K562 (cell line): ENCODE measurements at regions not wholly inside any gene's neighbourhood (a gene's known extent, or its start where the extent isn't known, plus 50 kb on each side); places are given as distances from the start of the nearest gene placed in this dataset.

Experiments
- ATAC-seq: fragments of 200-7000 bp; cut with Tn5 transposase; 3 replicates; pipeline ENCODE4 v1.9.1; 2020; ENCODE audit warnings: moderate library complexity
- BruUV-seq: library from RNA; stranded (reverse); fragments of 400-500 nt; replicated peaks from 2 replicates; lab custom pipeline; 2021; lab: Mats Ljungman, UMichigan
- CTCF ChIA-PET: fragments of 300-600 bp; formaldehyde crosslinking; extraction: SDS; loops from one replicate; lab custom pipeline; 2021; ENCODE audit warnings: low intra/inter-chr PET ratio; lab: Yijun Ruan, JAX
- POLR2A ChIA-PET: fragments of 300-600, 350-650 bp; sonication (Branson Sonifier 250); formaldehyde crosslinking; extraction: SDS; loops from one replicate; lab custom pipeline; 2021; ENCODE audit warnings: antibody characterized with exemption, inconsistent platforms; lab: Yijun Ruan, JAX
- DNase-seq, 4 experiments: peaks; one replicate each; pipeline versions ENCODE4 v3.0.0 to v3.0.0-alpha.2; 2011 to 2018; ENCODE audit warnings: low spot score in 3 of 4, mixed read lengths in 3 of 4; ENCODE audit errors: extremely low read depth in 1 of 4
- FAIRE-seq: peaks from 2 replicates; lab custom pipeline; 2011; peaks lifted over from hg19 to GRCh38; lab: Jason Lieb, UNC
- H2AFZ ChIP-seq: 2 replicates; pipeline ENCODE4 v1.6.0; 2011; ENCODE audit warnings: low read depth, low read length, control low read depth, inconsistent platforms
- H3K27ac ChIP-seq: fragments of 200-600 bp; 3 replicates; pipeline ENCODE4 v1.8.0; 2011; ENCODE audit warnings: low read depth, mild to moderate bottlenecking, control low read depth, inconsistent platforms, low read length, moderate library complexity, mixed read lengths; ENCODE audit errors: extremely low read depth
- H3K27me3 ChIP-seq, 2 experiments: fragments of 300-600 bp in 1 of 2; 2 replicates in 1 of 2; 3 replicates in 1 of 2; pipeline versions ENCODE4 v1.6.0 to v1.8.0; 2011; ENCODE audit warnings: inconsistent platforms in 2 of 2, low read length in 2 of 2, mild to moderate bottlenecking in 1 of 2, mixed read lengths in 1 of 2, moderate library complexity in 1 of 2; ENCODE audit not compliant: control insufficient read depth in 2 of 2, insufficient read depth in 2 of 2
- H3K36me3 ChIP-seq: fragments of 300-600 bp; 3 replicates; pipeline ENCODE4 v1.8.0; 2011; ENCODE audit warnings: mild to moderate bottlenecking, low read length, inconsistent platforms; ENCODE audit not compliant: control insufficient read depth, insufficient read depth
- H3K4me1 ChIP-seq, 2 experiments: fragments of 200-600 bp in 1 of 2; replicated peaks in 1 of 2; 2 replicates in 1 of 2; 3 replicates in 1 of 2; pipeline versions ENCODE4 v1.5.1 to v1.8.0; 2011; ENCODE audit warnings: inconsistent platforms in 2 of 2, low read length in 2 of 2, mild to moderate bottlenecking in 1 of 2, mixed read lengths in 1 of 2, moderate library complexity in 1 of 2; ENCODE audit not compliant: control insufficient read depth in 2 of 2, insufficient read depth in 2 of 2
- H3K4me2 ChIP-seq: 2 replicates; pipeline ENCODE4 v1.6.1; 2011; ENCODE audit warnings: low read length, control low read depth, inconsistent platforms, mixed read lengths; ENCODE audit not compliant: insufficient read depth
- H3K4me3 ChIP-seq: fragments of 200-600 bp; sonication (generic), shearing (Covaris generic); 2 replicates; pipeline ENCODE4 v1.5.1; 2016; ENCODE audit warnings: control low read depth, inconsistent platforms
- H3K79me2 ChIP-seq: fragments of 200-600 bp; 3 replicates; pipeline ENCODE4 v1.8.0; 2011; ENCODE audit warnings: low read length, inconsistent platforms; ENCODE audit not compliant: control insufficient read depth, insufficient read depth
- H3K9ac ChIP-seq, 2 experiments: 2 replicates each; pipeline versions ENCODE4 v1.6.0 to v1.6.1; 2011; ENCODE audit warnings: low read depth in 2 of 2, low read length in 2 of 2, control low read depth in 1 of 2, inconsistent platforms in 1 of 2, mild to moderate bottlenecking in 1 of 2, mixed read lengths in 1 of 2; ENCODE audit not compliant: insufficient read depth in 1 of 2
- H3K9me1 ChIP-seq: one replicate; pipeline ENCODE4 v1.6.0; 2011; ENCODE audit warnings: inconsistent platforms, mild to moderate bottlenecking, low read length, moderate library complexity; ENCODE audit not compliant: control insufficient read depth, insufficient read depth
- H3K9me3 ChIP-seq: replicated peaks from 2 replicates; pipeline ENCODE4 v1.5.1; 2011; ENCODE audit warnings: low read depth, low read length, inconsistent platforms; ENCODE audit not compliant: control insufficient read depth, insufficient read depth
- H4K20me1 ChIP-seq: replicated peaks from 2 replicates; pipeline ENCODE4 v1.6.1; 2011; ENCODE audit warnings: low read length, inconsistent platforms, mixed read lengths; ENCODE audit not compliant: control insufficient read depth, insufficient read depth
- BHLHE40 ChIP-seq: IDR thresholded peaks from 2 replicates; pipeline ENCODE4 v1.6.1; 2011; ENCODE audit warnings: low read length, improper control_type of control experiment
- BRCA1 ChIP-seq, 2 experiments: fragments of 450-650 bp in 1 of 2; sonication (generic) in 1 of 2; formaldehyde crosslinking in 1 of 2; IDR thresholded peaks; 2 replicates each; pipeline versions ENCODE4 v1.5.0 to v1.6.1; 2017 to 2020; ENCODE audit warnings: mild to moderate bottlenecking in 1 of 2, missing genetic modification reagents in 1 of 2
- KAT8 ChIP-seq: fragments of 450-650 bp; IDR thresholded peaks from 2 replicates; pipeline ENCODE4 v1.6.1; 2016; ENCODE audit warnings: low read depth, mild to moderate bottlenecking
- MCM2 ChIP-seq: fragments of 450-650 bp; IDR thresholded peaks from 2 replicates; pipeline ENCODE4 v1.6.1; 2017; ENCODE audit warnings: low read depth, mild to moderate bottlenecking
- NCOA6 ChIP-seq: fragments of 450-650 bp; IDR thresholded peaks from 2 replicates; pipeline ENCODE4 v1.6.1; 2017; ENCODE audit warnings: mild to moderate bottlenecking
- POLR2H ChIP-seq: IDR thresholded peaks from 2 replicates; pipeline ENCODE4 v1.6.1; 2016; ENCODE audit warnings: missing genetic modification characterization, low read depth, mild to moderate bottlenecking, control low read depth, missing compliant biosample characterization, moderate library complexity
- RBM39 ChIP-seq: fragments of 200-400 bp; formaldehyde crosslinking; optimal IDR thresholded peaks from 2 replicates; pipeline ENCODE3; 2018; ENCODE audit warnings: low read depth, low read length
- SMAD2 ChIP-seq: fragments of 150-350 bp; IDR thresholded peaks from 2 replicates; pipeline ENCODE4 v1.6.1; 2014; ENCODE audit warnings: low read depth, mild to moderate bottlenecking, low read length
- SPI1 ChIP-seq: IDR thresholded peaks from 2 replicates; pipeline ENCODE4 v1.6.1; 2011; ENCODE audit warnings: low read depth, low read length, control low read depth, borderline replicate concordance
- TEAD1 ChIP-seq, 2 experiments: fragments of 450-650 bp in 1 of 2; sonication (generic) in 1 of 2; formaldehyde crosslinking; IDR thresholded peaks; 2 replicates each; pipeline versions ENCODE4 v1.4.0 to v1.8.0; 2020 to 2022; ENCODE audit warnings: mild to moderate bottlenecking in 2 of 2, missing genetic modification reagents in 1 of 2
- UBTF ChIP-seq, 2 experiments: IDR thresholded peaks; 2 replicates each; pipeline ENCODE4 v1.6.1; 2012; ENCODE audit warnings: improper control_type of control experiment in 2 of 2, low read depth in 2 of 2, low read length in 2 of 2, borderline replicate concordance in 1 of 2
- VEZF1 ChIP-seq: fragments of 200-800 bp; sonication (Bioruptor generic); IDR thresholded peaks from 2 replicates; pipeline ENCODE4 v1.6.1; 2017; ENCODE audit warnings: missing genetic modification characterization, missing compliant biosample characterization
- ZNF224 ChIP-seq: sonication (generic); formaldehyde crosslinking; IDR thresholded peaks from 2 replicates; pipeline ENCODE4 v1.8.0; 2022; ENCODE audit warnings: mild to moderate bottlenecking, missing genetic modification reagents
- ZNF507 ChIP-seq: conservative IDR thresholded peaks from 2 replicates; pipeline ENCODE4 v1.6.1; 2017; ENCODE audit warnings: missing genetic modification characterization, missing compliant biosample characterization
- WGBS: fragments of 100-300 bp; shearing (Covaris generic); methylation state at CpG from one replicate; pipeline ENCODE4 v1.1.6; 2016; ENCODE audit warnings: low coverage, mixed read lengths; ENCODE audit not compliant: insufficient coverage; ENCODE audit errors: missing lambda C conversion rate; 5-methylcytosine and 5-hydroxymethylcytosine counted together
- in situ Hi-C: fragments of 300-500 bp; cut with MboI; formaldehyde crosslinking; loops from 4 replicates; pipeline ENCODE4 v1.15.0; 2018; ENCODE audit warnings: inconsistent platforms, mixed read lengths
- intact Hi-C: fragments of 100-400 bp; cut with micrococcal nuclease; formaldehyde crosslinking; loops from 2 replicates; pipeline ENCODE4 v1.14.2; 2022

GRCh38 chr10:2660276-2660675, 407.1 kb upstream of the PFKP start:
- Histone ChIP-seq H2AFZ (no peak overlapping the region), H3K9ac (no peak overlapping the region), H3K4me2 (no peak overlapping the region), H3K9me3 (no peaks in the 10 kb centered on the region), H3K27me3 (peaks cover 0 to 4% of the 10 kb centered on the region in 2 experiments; a peak in 1 of 5 replicates), H4K20me1 (no peaks in the 10 kb centered on the region), H3K9me1 (no peaks in the 10 kb centered on the region), H3K4me1 (no peaks in the 10 kb centered on the region), H3K36me3 (no peaks in the 10 kb centered on the region), H3K79me2 (no peaks in the 10 kb centered on the region), H3K4me3 (no peak overlapping the region), H3K27ac (no peak overlapping the region)
- DNase-seq (no peak), ATAC-seq (no peak), FAIRE-seq (no peak)
- TF ChIP-seq BHLHE40 (no peak), POLR2H (tag) (no peak)
- intact Hi-C loops (no loop called here), in situ Hi-C loops (no loop called here)
- BruUV-seq = no TSS peak
- CTCF ChIA-PET = no interaction called here
- 0% methylated on average over 7 of the region's 10 CpGs for WGBS
- POLR2A ChIA-PET = no interaction called here

GRCh38 chr10:2659660-2660209, 407.6 kb upstream of the PFKP start:
- in situ Hi-C loops (no loop called here), intact Hi-C loops (no loop called here)
- ATAC-seq (no peak), DNase-seq (no peak), FAIRE-seq (no peak)
- Histone ChIP-seq H3K36me3 (no peaks in the 10 kb centered on the region), H3K4me1 (no peaks in the 10 kb centered on the region), H3K27me3 (peaks cover 0 to 4% of the 10 kb centered on the region in 2 experiments; a peak in 1 of 5 replicates), H3K9me1 (no peaks in the 10 kb centered on the region), H3K9ac (no peak overlapping the region), H3K9me3 (no peaks in the 10 kb centered on the region), H3K4me2 (no peak overlapping the region), H3K4me3 (no peak overlapping the region), H3K27ac (no peak overlapping the region), H3K79me2 (no peaks in the 10 kb centered on the region), H2AFZ (no peak overlapping the region), H4K20me1 (no peaks in the 10 kb centered on the region)
- POLR2A ChIA-PET = no interaction called here
- WGBS = 0% methylated on average over 7 of the region's 8 CpGs
- BruUV-seq = no TSS peak
- CTCF ChIA-PET = no interaction called here
- TF ChIP-seq UBTF (IDR thresholded peaks at IDR 0.05; ENCODE audit: borderline replicate concordance in 1 of 2, low read depth in 2 of 2, low read length in 2 of 2) (no peak), TEAD1 (CRISPR knock-in tag; IDR thresholded peaks at IDR 0.05) (no peak), KAT8 (no peak), BRCA1 (IDR thresholded peaks at IDR 0.05) (no peak), BRCA1 (CRISPR knock-in tag; IDR thresholded peaks at IDR 0.05) (no peak), ZNF224 (CRISPR knock-in tag) (no peak), SPI1 (no peak), NCOA6 (no peak), ZNF507 (tag) (no peak), RBM39 (no peak), MCM2 (no peak), SMAD2 (no peak), VEZF1 (CRISPR knock-in tag) (no peak)
